Liver (tissue), 8 donors: ENCODE measurements at regions not wholly inside any gene's neighbourhood (a gene's known extent, or its start where the extent isn't known, plus 50 kb on each side); places are given as distances from the start of the nearest gene placed in this dataset.

Source experiments
- DNase-seq: peaks from one replicate; pipeline ENCODE4 v3.0.0-alpha.2; 2017; ENCODE audit warnings: low spot score
- H3K27ac ChIP-seq, 2 donors: one replicate each; pipeline ENCODE4 v1.7.0; 2013; ENCODE audit warnings: inconsistent platforms in 2 of 2, low read length in 2 of 2, control low read depth in 1 of 2, low read depth in 1 of 2, mild to moderate bottlenecking in 1 of 2
- H3K27me3 ChIP-seq, 4 donors: one replicate each; pipeline versions ENCODE4 v1.6.1 to v1.7.0; 2013; ENCODE audit warnings: low read length in 3 of 4, inconsistent platforms in 1 of 4, mild to moderate bottlenecking in 1 of 4, moderate library complexity in 1 of 4; ENCODE audit not compliant: control insufficient read depth in 4 of 4, insufficient read depth in 4 of 4
- H3K36me3 ChIP-seq, 4 donors: one replicate each; pipeline versions ENCODE4 v1.6.1 to v1.7.0; 2013; ENCODE audit warnings: low read length in 3 of 4, mild to moderate bottlenecking in 3 of 4, low read depth in 1 of 4, moderate library complexity in 1 of 4; ENCODE audit not compliant: control insufficient read depth in 4 of 4, insufficient read depth in 3 of 4
- H3K4me1 ChIP-seq, 4 donors: one replicate each; pipeline versions ENCODE4 v1.6.1 to v1.7.0; 2013; ENCODE audit warnings: low read length in 3 of 4, mild to moderate bottlenecking in 3 of 4, moderate library complexity in 1 of 4; ENCODE audit not compliant: control insufficient read depth in 4 of 4, insufficient read depth in 4 of 4
- H3K4me3 ChIP-seq, 3 donors: one replicate each; pipeline versions ENCODE4 v1.6.1 to v1.7.0; 2013; ENCODE audit warnings: low read length in 3 of 3, control low read depth in 1 of 3, low read depth in 1 of 3, mild to moderate bottlenecking in 1 of 3
- H3K9ac ChIP-seq, 2 donors: one replicate each; pipeline ENCODE4 v1.7.0; 2013; ENCODE audit warnings: low read length in 2 of 2, mild to moderate bottlenecking in 2 of 2, moderate library complexity in 2 of 2, control low read depth in 1 of 2, low read depth in 1 of 2
- H3K9me3 ChIP-seq, 4 donors: one replicate each; pipeline versions ENCODE4 v1.6.1 to v1.7.0; 2013; ENCODE audit warnings: low read length in 3 of 4; ENCODE audit not compliant: control insufficient read depth in 4 of 4
- ATF3 ChIP-seq: IDR thresholded peaks from 2 replicates; pipeline ENCODE4 v1.6.1; 2016; ENCODE audit warnings: antibody characterized with exemption
- EGR1 ChIP-seq, 2 donors: IDR thresholded peaks; 2 replicates each; pipeline ENCODE4 v1.6.1; 2016 to 2018; ENCODE audit warnings: antibody characterized with exemption in 2 of 2, low read depth in 2 of 2
- FOXA1 ChIP-seq: IDR thresholded peaks from 2 replicates; pipeline ENCODE4 v1.6.1; 2016; ENCODE audit warnings: antibody characterized with exemption
- FOXA2 ChIP-seq: IDR thresholded peaks from 2 replicates; pipeline ENCODE4 v1.6.1; 2016; ENCODE audit warnings: antibody characterized with exemption
- GABPA ChIP-seq, 2 donors: IDR thresholded peaks in 1 of 2; conservative IDR thresholded peaks in 1 of 2; 2 replicates each; pipeline ENCODE4 v1.6.1; 2016; ENCODE audit warnings: antibody characterized with exemption in 2 of 2, mild to moderate bottlenecking in 1 of 2, moderate library complexity in 1 of 2
- HNF4A ChIP-seq, 2 donors: conservative IDR thresholded peaks; 2 replicates each; pipeline ENCODE4 v1.6.1; 2016; ENCODE audit warnings: antibody characterized with exemption in 2 of 2, mild to moderate bottlenecking in 2 of 2
- HNF4G ChIP-seq: IDR thresholded peaks from 2 replicates; pipeline ENCODE4 v1.6.1; 2016; ENCODE audit warnings: antibody characterized with exemption
- JUND ChIP-seq, 2 donors: IDR thresholded peaks; 2 replicates each; pipeline ENCODE4 v1.6.1; 2016; ENCODE audit warnings: antibody characterized with exemption in 2 of 2
- MAX ChIP-seq: IDR thresholded peaks from 2 replicates; pipeline ENCODE4 v1.6.1; 2016; ENCODE audit warnings: antibody characterized with exemption
- NR2F2 ChIP-seq: IDR thresholded peaks from 2 replicates; pipeline ENCODE4 v1.6.1; 2016; ENCODE audit warnings: antibody characterized with exemption
- RAD21 ChIP-seq, 2 donors: IDR thresholded peaks; 2 replicates each; pipeline ENCODE4 v1.6.1; 2016; ENCODE audit warnings: antibody characterized with exemption in 2 of 2, mild to moderate bottlenecking in 2 of 2
- RXRA ChIP-seq, 2 donors: IDR thresholded peaks; 2 replicates each; pipeline ENCODE4 v1.6.1; 2017 to 2018; ENCODE audit warnings: antibody characterized with exemption in 2 of 2, mild to moderate bottlenecking in 1 of 2
- SP1 ChIP-seq: IDR thresholded peaks from 2 replicates; pipeline ENCODE4 v1.6.1; 2018; ENCODE audit warnings: antibody characterized with exemption, mild to moderate bottlenecking
- TAF1 ChIP-seq: conservative IDR thresholded peaks from 2 replicates; pipeline ENCODE4 v1.6.1; 2016; ENCODE audit warnings: antibody characterized with exemption, mild to moderate bottlenecking
- YY1 ChIP-seq: IDR thresholded peaks from 2 replicates; pipeline ENCODE4 v1.6.1; 2016; ENCODE audit warnings: antibody characterized with exemption, mild to moderate bottlenecking
- ZBTB33 ChIP-seq: IDR thresholded peaks from 2 replicates; pipeline ENCODE4 v1.6.1; 2016; ENCODE audit warnings: antibody characterized with exemption
- WGBS: extraction: QIAGEN DNeasy Blood & Tissue Kit; methylation state at CpG from one replicate; pipeline ENCODE4 v1.1.7; 2013; 5-methylcytosine and 5-hydroxymethylcytosine counted together
- TF ChIP-seq, protein P1 (sequence below): IDR thresholded peaks from 2 replicates; pipeline ENCODE4 v1.6.1; 2016; ENCODE audit warnings: antibody characterized with exemption, mild to moderate bottlenecking
- TF ChIP-seq, protein P2 (sequence below): fragments of 150-350 bp; IDR thresholded peaks from 2 replicates; pipeline ENCODE4 v1.5.1; 2017; ENCODE audit warnings: improper control_type of control experiment, low read depth, low read length; ENCODE audit not compliant: missing input control
- donor health status: healthy.
- donor health status: healthy.
- donor health status: healthy.
- donor health status: healthy.
- donor health status: healthy.

- H3K36me3 ChIP-seq, result no peaks in the 10 kb centered on the region
- TF ChIP-seq HNF4A (conservative IDR thresholded peaks at IDR 0.05), result no peak
- TF ChIP-seq, protein P1, sequence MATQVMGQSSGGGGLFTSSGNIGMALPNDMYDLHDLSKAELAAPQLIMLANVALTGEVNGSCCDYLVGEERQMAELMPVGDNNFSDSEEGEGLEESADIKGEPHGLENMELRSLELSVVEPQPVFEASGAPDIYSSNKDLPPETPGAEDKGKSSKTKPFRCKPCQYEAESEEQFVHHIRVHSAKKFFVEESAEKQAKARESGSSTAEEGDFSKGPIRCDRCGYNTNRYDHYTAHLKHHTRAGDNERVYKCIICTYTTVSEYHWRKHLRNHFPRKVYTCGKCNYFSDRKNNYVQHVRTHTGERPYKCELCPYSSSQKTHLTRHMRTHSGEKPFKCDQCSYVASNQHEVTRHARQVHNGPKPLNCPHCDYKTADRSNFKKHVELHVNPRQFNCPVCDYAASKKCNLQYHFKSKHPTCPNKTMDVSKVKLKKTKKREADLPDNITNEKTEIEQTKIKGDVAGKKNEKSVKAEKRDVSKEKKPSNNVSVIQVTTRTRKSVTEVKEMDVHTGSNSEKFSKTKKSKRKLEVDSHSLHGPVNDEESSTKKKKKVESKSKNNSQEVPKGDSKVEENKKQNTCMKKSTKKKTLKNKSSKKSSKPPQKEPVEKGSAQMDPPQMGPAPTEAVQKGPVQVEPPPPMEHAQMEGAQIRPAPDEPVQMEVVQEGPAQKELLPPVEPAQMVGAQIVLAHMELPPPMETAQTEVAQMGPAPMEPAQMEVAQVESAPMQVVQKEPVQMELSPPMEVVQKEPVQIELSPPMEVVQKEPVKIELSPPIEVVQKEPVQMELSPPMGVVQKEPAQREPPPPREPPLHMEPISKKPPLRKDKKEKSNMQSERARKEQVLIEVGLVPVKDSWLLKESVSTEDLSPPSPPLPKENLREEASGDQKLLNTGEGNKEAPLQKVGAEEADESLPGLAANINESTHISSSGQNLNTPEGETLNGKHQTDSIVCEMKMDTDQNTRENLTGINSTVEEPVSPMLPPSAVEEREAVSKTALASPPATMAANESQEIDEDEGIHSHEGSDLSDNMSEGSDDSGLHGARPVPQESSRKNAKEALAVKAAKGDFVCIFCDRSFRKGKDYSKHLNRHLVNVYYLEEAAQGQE, result no peak
- TF ChIP-seq ZBTB33, result no peak
- TF ChIP-seq FOXA1, result no peak
- TF ChIP-seq JUND (IDR thresholded peaks at IDR 0.05), result no peak
- TF ChIP-seq RXRA (IDR thresholded peaks at IDR 0.05), result no peak
- TF ChIP-seq YY1, result no peak
- TF ChIP-seq RAD21 (IDR thresholded peaks at IDR 0.05), result no peak
- TF ChIP-seq SP1, result no peak
- TF ChIP-seq EGR1 (IDR thresholded peaks at IDR 0.05; ENCODE audit: low read depth in 2 of 2), result no peak
- TF ChIP-seq MAX, result no peak
- TF ChIP-seq, protein P2, sequence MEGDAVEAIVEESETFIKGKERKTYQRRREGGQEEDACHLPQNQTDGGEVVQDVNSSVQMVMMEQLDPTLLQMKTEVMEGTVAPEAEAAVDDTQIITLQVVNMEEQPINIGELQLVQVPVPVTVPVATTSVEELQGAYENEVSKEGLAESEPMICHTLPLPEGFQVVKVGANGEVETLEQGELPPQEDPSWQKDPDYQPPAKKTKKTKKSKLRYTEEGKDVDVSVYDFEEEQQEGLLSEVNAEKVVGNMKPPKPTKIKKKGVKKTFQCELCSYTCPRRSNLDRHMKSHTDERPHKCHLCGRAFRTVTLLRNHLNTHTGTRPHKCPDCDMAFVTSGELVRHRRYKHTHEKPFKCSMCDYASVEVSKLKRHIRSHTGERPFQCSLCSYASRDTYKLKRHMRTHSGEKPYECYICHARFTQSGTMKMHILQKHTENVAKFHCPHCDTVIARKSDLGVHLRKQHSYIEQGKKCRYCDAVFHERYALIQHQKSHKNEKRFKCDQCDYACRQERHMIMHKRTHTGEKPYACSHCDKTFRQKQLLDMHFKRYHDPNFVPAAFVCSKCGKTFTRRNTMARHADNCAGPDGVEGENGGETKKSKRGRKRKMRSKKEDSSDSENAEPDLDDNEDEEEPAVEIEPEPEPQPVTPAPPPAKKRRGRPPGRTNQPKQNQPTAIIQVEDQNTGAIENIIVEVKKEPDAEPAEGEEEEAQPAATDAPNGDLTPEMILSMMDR, result no peak
- TF ChIP-seq FOXA2, result no peak
- TF ChIP-seq TAF1, result no peak
- no peak for TF ChIP-seq NR2F2
- no peak for TF ChIP-seq HNF4G
- no peak for TF ChIP-seq ATF3
- TF ChIP-seq GABPA (IDR thresholded peaks at IDR 0.05 in 1 of 2, conservative IDR thresholded peaks at IDR 0.05 in 1 of 2), result no peak
- no peaks in the 10 kb centered on the region for H3K9me3 ChIP-seq
- H3K9ac ChIP-seq, result no peak overlapping the region
- H3K4me3 ChIP-seq, result no peak overlapping the region
- H3K27ac ChIP-seq, result no peak overlapping the region
- no peaks in the 10 kb centered on the region for H3K4me1 ChIP-seq
- WGBS, result 84% methylated on average over 1 of the region's 1 CpG
- DNase-seq, result no peak
- peaks cover 0 to 2% (median 0%) of the 10 kb centered on the region in 4 donors for H3K27me3 ChIP-seq
These were observed 129.2 kb downstream of the NEUROD6 start for GRCh38 chr7:31211281-31211680.
